HL-60 (cell line): ENCODE measurements at regions not wholly inside any gene's neighbourhood (a gene's known extent, or its start where the extent isn't known, plus 50 kb on each side); places are given as distances from the start of the nearest gene placed in this dataset.

Source experiments
- DNase-seq, 2 experiments: peaks; one replicate each; pipeline ENCODE4 v3.0.0-alpha.2; 2010 to 2020; ENCODE audit warnings: low read depth in 1 of 2, low spot score in 1 of 2
- H3K27ac ChIP-seq: fragments of 250-450 bp; sonication (Bioruptor Pico); replicated peaks from 2 replicates; pipeline ENCODE4 v1.5.1; 2020; ENCODE audit warnings: mild to moderate bottlenecking, moderate library complexity
- H3K27me3 ChIP-seq: fragments of 250-450 bp; sonication (Bioruptor Pico); 2 replicates; pipeline ENCODE4 v1.5.1; 2021; ENCODE audit warnings: mild to moderate bottlenecking, moderate library complexity; ENCODE audit not compliant: insufficient read depth, poor library complexity, severe bottlenecking
- H3K4me3 ChIP-seq: replicated peaks from 2 replicates; pipeline ENCODE4 v1.5.1; 2011; ENCODE audit warnings: mild to moderate bottlenecking, control low read depth, low read length; ENCODE audit not compliant: insufficient read depth
- CTCF ChIP-seq: IDR thresholded peaks from one replicate; pipeline ENCODE4 v1.5.1; 2011; ENCODE audit warnings: low read length, control low read depth, inconsistent platforms; ENCODE audit not compliant: insufficient read depth
- GABPA ChIP-seq: IDR thresholded peaks from 2 replicates; pipeline ENCODE4 v1.6.1; 2012; ENCODE audit warnings: low read depth
- POLR2AphosphoS5 ChIP-seq: IDR thresholded peaks from 2 replicates; pipeline ENCODE4 v1.6.1; 2012; ENCODE audit warnings: low read depth
- REST ChIP-seq: IDR thresholded peaks from 2 replicates; pipeline ENCODE4 v1.6.1; 2012; ENCODE audit warnings: low read depth; ENCODE audit not compliant: insufficient replicate concordance
- SPI1 ChIP-seq: IDR thresholded peaks from 2 replicates; pipeline ENCODE4 v1.6.1; 2012; ENCODE audit warnings: low read depth, mild to moderate bottlenecking, borderline replicate concordance

DNA sequence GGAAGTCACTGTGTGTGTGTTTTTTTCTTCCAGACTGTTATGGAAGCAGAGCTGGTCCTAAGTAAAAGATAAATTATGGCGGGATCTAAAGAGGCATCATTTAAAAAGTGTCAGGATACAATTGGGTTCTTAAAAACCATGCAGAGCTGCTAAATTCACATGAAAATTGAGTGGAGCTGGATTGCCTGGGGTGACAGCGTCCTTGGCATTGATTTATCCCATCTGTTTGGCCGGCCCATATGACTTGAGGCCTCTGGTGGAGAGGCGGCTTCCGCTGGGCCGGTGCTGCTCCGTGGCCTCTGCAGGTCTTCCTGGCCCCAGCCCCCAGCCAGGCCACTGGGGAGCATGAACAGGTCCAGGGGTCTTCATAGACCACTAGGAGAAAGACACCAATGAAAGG is 165.5 kb downstream of the GLI2 start:
- TF ChIP-seq CTCF = no peak
- Histone ChIP-seq H3K27me3 (no peaks in the 10 kb centered on the region), H3K4me3 (no peak overlapping the region), H3K27ac (no peak overlapping the region)
- DNase-seq = no peak

- no peaks in the 10 kb centered on the region for H3K27me3 ChIP-seq
- no peak overlapping the region for H3K4me3 ChIP-seq
- no peak overlapping the region for H3K27ac ChIP-seq
- no peak for DNase-seq
- TF ChIP-seq SPI1 (no peak), POLR2AphosphoS5 (no peak)
These were observed 166.9 kb downstream of the GLI2 start for GRCh38 chr2:120902592-120902991.

- H3K27me3 ChIP-seq = no peaks in the 10 kb centered on the region
- no peak for DNase-seq
- H3K4me3 ChIP-seq = no peak overlapping the region
- no peak overlapping the region for H3K27ac ChIP-seq
- TF ChIP-seq REST = no peak
- no peak for TF ChIP-seq CTCF
- no peak for TF ChIP-seq POLR2AphosphoS5
- no peak for TF ChIP-seq SPI1
- no peak for TF ChIP-seq GABPA
These were observed 168.7 kb downstream of the GLI2 start for GRCh38 chr2:120904379-120904778.

DNA sequence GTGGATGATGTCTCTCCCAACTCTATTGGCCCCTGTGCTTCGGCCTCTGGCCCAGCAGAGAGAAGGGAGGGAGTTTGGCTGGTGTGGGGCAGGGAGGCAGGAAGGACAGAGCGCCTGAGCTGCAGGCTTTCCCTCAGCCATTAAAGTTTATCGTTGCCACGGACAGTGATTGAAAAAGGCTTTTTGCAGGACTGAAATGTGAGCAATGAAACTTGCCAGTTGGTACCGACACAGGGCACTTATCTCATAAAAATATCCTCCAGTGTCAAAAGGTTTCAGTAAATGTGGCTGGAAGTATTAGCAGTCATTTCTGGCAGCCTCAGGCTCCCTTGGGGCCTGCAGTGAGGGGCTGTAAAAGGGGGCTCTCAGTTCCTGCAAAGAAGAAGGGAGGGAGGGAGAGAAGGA is 169.2 kb downstream of the GLI2 start:
- Histone ChIP-seq H3K4me3 (no peak overlapping the region), H3K27me3 (no peaks in the 10 kb centered on the region), H3K27ac (no peak overlapping the region)
- no peak for TF ChIP-seq POLR2AphosphoS5
- no peak for TF ChIP-seq GABPA
- no peak for TF ChIP-seq REST
- TF ChIP-seq CTCF = no peak
- TF ChIP-seq SPI1 = no peak
- no peak for DNase-seq

DNA sequence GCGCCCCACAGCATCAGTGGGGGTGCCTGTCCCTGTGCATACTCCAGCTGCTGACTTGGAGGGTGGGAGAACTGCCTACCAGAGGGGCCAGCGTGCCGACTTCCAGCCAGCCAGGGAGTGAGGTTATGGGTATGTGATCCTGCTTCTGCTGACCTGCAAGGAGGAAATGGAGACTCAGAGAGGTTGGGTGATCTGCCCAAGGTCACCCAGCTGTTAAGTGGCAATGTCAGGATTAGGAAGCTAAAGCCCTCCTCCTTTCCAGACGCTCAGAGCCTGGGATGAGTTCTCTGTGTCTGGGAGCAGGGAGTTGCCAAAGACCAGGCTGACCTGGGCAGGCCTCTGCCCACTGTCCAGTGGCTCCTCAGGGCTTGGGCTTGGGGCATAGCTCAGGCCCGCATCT is 169.6 kb downstream of the GLI2 start:
- TF ChIP-seq POLR2AphosphoS5 (no peak), SPI1 (no peak), CTCF (no peak), GABPA (no peak), REST (no peak)
- Histone ChIP-seq H3K4me3 (no peak overlapping the region), H3K27me3 (no peaks in the 10 kb centered on the region), H3K27ac (no peak overlapping the region)
- DNase-seq = no peak
